HFFc6 (cell line): ENCODE measurements at regions not wholly inside any gene's neighbourhood (a gene's known extent, or its start where the extent isn't known, plus 50 kb on each side); places are given as distances from the start of the nearest gene placed in this dataset.

ENCODE experiments used
- DNase-seq: peaks from one replicate; pipeline ENCODE4 v3.0.0-alpha.2; 2018
- H3K27ac Mint-ChIP-seq: 2 replicates; pipeline ENCODE4 v1.8.0; 2020; ENCODE audit warnings: mild to moderate bottlenecking, mixed read lengths
- H3K27me3 Mint-ChIP-seq: 2 replicates; pipeline ENCODE4 v1.8.0; 2021; ENCODE audit warnings: mild to moderate bottlenecking, moderate library complexity, mixed read lengths; ENCODE audit not compliant: insufficient read depth
- H3K36me3 Mint-ChIP-seq: 2 replicates; pipeline ENCODE4 v1.8.0; 2021; ENCODE audit warnings: low read depth, mixed read lengths
- H3K4me1 Mint-ChIP-seq: 2 replicates; pipeline ENCODE4 v1.8.0; 2020; ENCODE audit warnings: low read depth, mixed read lengths
- H3K4me3 Mint-ChIP-seq: 2 replicates; pipeline ENCODE4 v1.8.0; 2020; ENCODE audit warnings: mild to moderate bottlenecking, moderate library complexity, mixed read lengths
- H3K9me3 Mint-ChIP-seq: 2 replicates; pipeline ENCODE4 v1.8.0; 2020; ENCODE audit warnings: mild to moderate bottlenecking, mixed read lengths
- TF ChIP-seq, protein P1 (sequence below): fragments of 200-600 bp; sonication (generic); IDR thresholded peaks from 2 replicates; pipeline ENCODE4 v1.5.0; 2021; ENCODE audit warnings: antibody characterized with exemption, mild to moderate bottlenecking

- TF ChIP-seq, protein P1, sequence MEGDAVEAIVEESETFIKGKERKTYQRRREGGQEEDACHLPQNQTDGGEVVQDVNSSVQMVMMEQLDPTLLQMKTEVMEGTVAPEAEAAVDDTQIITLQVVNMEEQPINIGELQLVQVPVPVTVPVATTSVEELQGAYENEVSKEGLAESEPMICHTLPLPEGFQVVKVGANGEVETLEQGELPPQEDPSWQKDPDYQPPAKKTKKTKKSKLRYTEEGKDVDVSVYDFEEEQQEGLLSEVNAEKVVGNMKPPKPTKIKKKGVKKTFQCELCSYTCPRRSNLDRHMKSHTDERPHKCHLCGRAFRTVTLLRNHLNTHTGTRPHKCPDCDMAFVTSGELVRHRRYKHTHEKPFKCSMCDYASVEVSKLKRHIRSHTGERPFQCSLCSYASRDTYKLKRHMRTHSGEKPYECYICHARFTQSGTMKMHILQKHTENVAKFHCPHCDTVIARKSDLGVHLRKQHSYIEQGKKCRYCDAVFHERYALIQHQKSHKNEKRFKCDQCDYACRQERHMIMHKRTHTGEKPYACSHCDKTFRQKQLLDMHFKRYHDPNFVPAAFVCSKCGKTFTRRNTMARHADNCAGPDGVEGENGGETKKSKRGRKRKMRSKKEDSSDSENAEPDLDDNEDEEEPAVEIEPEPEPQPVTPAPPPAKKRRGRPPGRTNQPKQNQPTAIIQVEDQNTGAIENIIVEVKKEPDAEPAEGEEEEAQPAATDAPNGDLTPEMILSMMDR, result no peak
- H3K9me3 Mint-ChIP-seq, result peaks cover 38% of the 10 kb centered on the region
- DNase-seq, result no peak
- H3K4me3 Mint-ChIP-seq, result no peak overlapping the region
- H3K27ac Mint-ChIP-seq, result no peak overlapping the region
- no peaks in the 10 kb centered on the region for H3K4me1 Mint-ChIP-seq
- H3K27me3 Mint-ChIP-seq, result no peaks in the 10 kb centered on the region
- H3K36me3 Mint-ChIP-seq, result no peaks in the 10 kb centered on the region
Observed at GRCh38 chr5:100273846-100274580, 261.2 kb upstream of the FAM174A start.

- no peak for DNase-seq
- no peaks in the 10 kb centered on the region for H3K36me3 Mint-ChIP-seq
- H3K4me1 Mint-ChIP-seq, result no peaks in the 10 kb centered on the region
- H3K4me3 Mint-ChIP-seq, result no peak overlapping the region
- H3K27ac Mint-ChIP-seq, result no peak overlapping the region
- H3K27me3 Mint-ChIP-seq, result no peaks in the 10 kb centered on the region
- TF ChIP-seq, protein P1, result no peak
- H3K9me3 Mint-ChIP-seq, result peaks cover 37% of the 10 kb centered on the region
Observed at GRCh38 chr5:100270023-100270771, 265.0 kb upstream of the FAM174A start.

- no peak for DNase-seq
- H3K9me3 Mint-ChIP-seq, result peaks cover 10% of the 10 kb centered on the region
- TF ChIP-seq, protein P1, result no peak
- no peak overlapping the region for H3K4me3 Mint-ChIP-seq
- H3K27me3 Mint-ChIP-seq, result no peaks in the 10 kb centered on the region
- H3K4me1 Mint-ChIP-seq, result no peaks in the 10 kb centered on the region
- no peak overlapping the region for H3K27ac Mint-ChIP-seq
- H3K36me3 Mint-ChIP-seq, result no peaks in the 10 kb centered on the region
Observed at GRCh38 chr5:100260968-100261367, 274.2 kb upstream of the FAM174A start.

DNA sequence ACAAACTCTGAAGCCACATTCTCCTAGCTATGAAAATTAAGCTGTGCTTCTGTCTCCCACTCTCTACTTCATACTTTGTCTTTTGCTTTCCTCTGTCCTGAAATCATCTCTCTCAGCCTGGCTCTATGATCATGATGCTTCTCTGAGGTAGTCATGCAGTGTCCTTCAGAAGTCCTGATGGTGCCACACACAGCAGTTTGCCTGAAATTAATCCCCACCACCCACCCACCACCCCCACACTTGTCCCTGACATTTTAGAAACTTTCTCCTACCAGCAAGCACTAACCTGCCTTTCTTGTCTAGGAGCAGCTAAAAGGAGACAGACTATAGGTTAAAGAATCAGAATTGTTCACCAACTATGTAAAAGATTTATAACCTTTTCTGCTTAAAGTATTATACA lies 282.2 kb upstream of the FAM174A start:
- Mint-ChIP-seq H3K4me3 (no peak overlapping the region), H3K9me3 (peaks cover 31% of the 10 kb centered on the region), H3K4me1 (no peaks in the 10 kb centered on the region), H3K36me3 (no peaks in the 10 kb centered on the region), H3K27ac (no peak overlapping the region), H3K27me3 (no peaks in the 10 kb centered on the region)
- TF ChIP-seq, protein P1, result no peak
- DNase-seq, result no peak

DNA sequence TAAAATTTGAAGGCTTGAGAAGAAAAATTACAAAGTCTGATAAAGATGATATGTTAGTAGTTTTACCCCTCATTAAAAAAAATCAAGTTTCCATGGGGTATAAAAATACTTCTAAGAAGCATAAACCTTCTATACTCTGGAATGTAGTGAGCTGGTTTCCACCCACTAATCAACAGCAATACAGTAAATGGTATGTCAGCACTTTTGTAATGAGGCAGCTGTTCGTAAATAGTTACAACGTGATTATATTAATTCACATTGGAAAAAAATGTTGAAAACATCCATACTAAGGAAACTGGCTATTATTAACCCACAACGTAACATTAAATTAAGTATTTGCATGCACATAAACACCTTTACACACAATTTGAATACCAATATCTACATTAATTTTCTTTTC lies 283.1 kb upstream of the FAM174A start:
- H3K4me1 Mint-ChIP-seq, result no peaks in the 10 kb centered on the region
- no peak overlapping the region for H3K27ac Mint-ChIP-seq
- TF ChIP-seq, protein P1, result no peak
- H3K36me3 Mint-ChIP-seq, result no peaks in the 10 kb centered on the region
- peaks cover 35% of the 10 kb centered on the region for H3K9me3 Mint-ChIP-seq
- no peak for DNase-seq
- no peak overlapping the region for H3K4me3 Mint-ChIP-seq
- no peaks in the 10 kb centered on the region for H3K27me3 Mint-ChIP-seq
